ENCODE measurements at regions not wholly inside any gene's neighbourhood (a gene's known extent, or its start where the extent isn't known, plus 50 kb on each side); places are given as distances from the start of the nearest gene placed in this dataset.

DNA sequence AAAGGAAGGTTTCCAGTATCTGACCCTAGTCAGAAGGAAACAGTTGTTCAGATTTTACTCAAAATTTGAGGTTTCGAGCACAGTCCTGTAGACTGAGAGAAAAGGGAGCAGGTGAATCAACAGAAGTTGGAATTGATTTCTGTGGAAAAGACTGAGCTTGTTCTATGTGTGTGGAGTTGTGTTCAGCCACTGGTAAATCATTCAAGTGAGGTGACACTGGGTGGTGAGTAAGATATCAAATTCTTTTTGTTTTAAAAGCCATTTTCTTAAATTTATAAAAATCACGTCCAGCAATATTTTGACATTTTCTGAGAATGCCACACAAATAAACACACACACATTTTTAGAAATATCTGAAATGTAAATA, 165.1 kb downstream of the HGF start:
- intact Hi-C loops (cut with DNase I): no loop called here
- no peaks in the 10 kb centered on the region for H3K9me3 ChIP-seq
- WGBS, 2 donors: 84 to 91% methylated on average over 2 of the region's 2 CpGs
- TF ChIP-seq POLR2AphosphoS5 (IDR thresholded peaks at IDR 0.05) (no peak), POLR2A (IDR thresholded peaks at IDR 0.05) (no peak), EP300 (IDR thresholded peaks at IDR 0.05) (no peak)
- no peaks in the 10 kb centered on the region for H3K4me1 ChIP-seq
- no peaks in the 10 kb centered on the region for H3K36me3 ChIP-seq
- no peak overlapping the region for H3K4me3 ChIP-seq
- no peaks in the 10 kb centered on the region for H3K27me3 ChIP-seq
- DNase-seq: no peak
- no peak overlapping the region for H3K27ac ChIP-seq

GRCh38 chr7:81604075-81604807, 165.6 kb downstream of the HGF start:
- no peak overlapping the region for H3K27ac ChIP-seq
- intact Hi-C loops (cut with DNase I): no loop called here
- DNase-seq: no peak
- TF ChIP-seq POLR2AphosphoS5 (IDR thresholded peaks at IDR 0.05) (no peak), EP300 (IDR thresholded peaks at IDR 0.05) (no peak), POLR2A (IDR thresholded peaks at IDR 0.05) (no peak), CTCF (IDR thresholded peaks at IDR 0.05) (no peak)
- WGBS, 2 donors: 78 to 85% methylated on average over 12 of the region's 12 CpGs
- no peaks in the 10 kb centered on the region for H3K9me3 ChIP-seq
- no peaks in the 10 kb centered on the region for H3K27me3 ChIP-seq
- H3K4me3 ChIP-seq: no peak overlapping the region
- no peaks in the 10 kb centered on the region for H3K36me3 ChIP-seq
- H3K4me1 ChIP-seq: no peaks in the 10 kb centered on the region

- Histone ChIP-seq H3K4me1 (no peaks in the 10 kb centered on the region), H3K9me3 (no peaks in the 10 kb centered on the region), H3K27ac (no peak overlapping the region), H3K36me3 (no peaks in the 10 kb centered on the region), H3K4me3 (no peak overlapping the region), H3K27me3 (no peaks in the 10 kb centered on the region)
- intact Hi-C loops (cut with DNase I): no loop called here
- TF ChIP-seq EP300 (IDR thresholded peaks at IDR 0.05): no peak
- TF ChIP-seq POLR2AphosphoS5 (IDR thresholded peaks at IDR 0.05): no peak
- TF ChIP-seq POLR2A (IDR thresholded peaks at IDR 0.05): no peak
- TF ChIP-seq CTCF (IDR thresholded peaks at IDR 0.05): no peak
- 74 to 90% methylated on average over 2 of the region's 2 CpGs for WGBS, 2 donors
- DNase-seq: no peak
Observed at GRCh38 chr7:81600608-81601007, 169.2 kb downstream of the HGF start.

- H3K9me3 ChIP-seq: no peaks in the 10 kb centered on the region
- no peaks in the 10 kb centered on the region for H3K36me3 ChIP-seq
- 76 to 86% methylated on average over 1 of the region's 1 CpG for WGBS, 2 donors
- no peak overlapping the region for H3K4me3 ChIP-seq
- no peak for DNase-seq
- TF ChIP-seq POLR2AphosphoS5 (IDR thresholded peaks at IDR 0.05): no peak
- TF ChIP-seq POLR2A (IDR thresholded peaks at IDR 0.05): no peak
- no peak for TF ChIP-seq CTCF (IDR thresholded peaks at IDR 0.05)
- no peak for TF ChIP-seq EP300 (IDR thresholded peaks at IDR 0.05)
- H3K27me3 ChIP-seq: no peaks in the 10 kb centered on the region
- H3K27ac ChIP-seq: no peak overlapping the region
- intact Hi-C loops (cut with DNase I): no loop called here
- H3K4me1 ChIP-seq: no peaks in the 10 kb centered on the region
Observed at GRCh38 chr7:81598951-81599350, 170.9 kb downstream of the HGF start.

DNA sequence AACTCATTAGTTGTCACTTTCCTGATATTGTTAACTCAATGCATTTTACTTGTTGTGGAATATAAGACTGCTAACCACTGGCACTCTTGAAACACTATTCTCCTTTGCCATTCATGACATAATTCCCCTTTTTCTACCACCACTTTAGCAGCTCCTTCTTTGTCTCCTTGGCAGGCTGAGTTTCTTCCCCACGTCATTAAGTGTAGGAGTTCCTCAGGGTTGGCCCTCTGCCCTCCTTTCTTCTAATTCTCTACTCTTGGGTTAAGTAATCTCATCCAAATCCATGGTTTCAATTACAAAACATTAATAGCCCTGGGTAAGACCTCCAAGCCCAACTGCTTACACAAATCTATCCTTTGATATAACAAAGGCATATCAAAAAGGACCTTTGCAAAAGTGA, 175.1 kb downstream of the HGF start:
- H3K36me3 ChIP-seq: no peaks in the 10 kb centered on the region
- H3K27me3 ChIP-seq: no peaks in the 10 kb centered on the region
- intact Hi-C loops (cut with DNase I): no loop called here
- H3K27ac ChIP-seq: no peak overlapping the region
- 55 to 63% methylated on average over 1 of the region's 1 CpG for WGBS, 2 donors
- TF ChIP-seq POLR2A (IDR thresholded peaks at IDR 0.05) (no peak), EP300 (IDR thresholded peaks at IDR 0.05) (no peak), CTCF (IDR thresholded peaks at IDR 0.05) (no peak), POLR2AphosphoS5 (IDR thresholded peaks at IDR 0.05) (no peak)
- H3K4me1 ChIP-seq: no peaks in the 10 kb centered on the region
- H3K4me3 ChIP-seq: no peak overlapping the region
- DNase-seq: no peak
- H3K9me3 ChIP-seq: no peaks in the 10 kb centered on the region

All from sigmoid colon (tissue), 6 donors.